ENCODE measurements at regions not wholly inside any gene's neighbourhood (a gene's known extent, or its start where the extent isn't known, plus 50 kb on each side); places are given as distances from the start of the nearest gene placed in this dataset.
"Not testable (repeated sequence)": the region's sequence is repeated elsewhere in the genome, so short reads cannot be mapped to it uniquely, and the experiment has no call there.

GRCh38 chr2:77778917-77779316 is 256.7 kb upstream of the LRRTM4 start:
- H3K79me2 ChIP-seq (ENCODE audit: insufficient read depth, low read length) = no peaks in the 10 kb centered on the region
- H3K9ac ChIP-seq (ENCODE audit: low read depth, low read length, poor library complexity, severe bottlenecking) = no peak overlapping the region
- no peaks in the 10 kb centered on the region for H4K20me1 ChIP-seq (ENCODE audit: insufficient read depth, low read length, poor library complexity, severe bottlenecking)
- H3K9me2 ChIP-seq (replicated peaks; ENCODE audit: low read depth, low read length) = no peaks in the 10 kb centered on the region
- H3K27me3 ChIP-seq (ENCODE audit: insufficient read depth, low read length, poor library complexity, severe bottlenecking) = no peaks in the 10 kb centered on the region
- H3K36me3 ChIP-seq (ENCODE audit: insufficient read depth, low read length) = no peaks in the 10 kb centered on the region
- TF ChIP-seq CTCF (conservative IDR thresholded peaks at IDR 0.05; ENCODE audit: low read length) (no peak), EZH2phosphoT487 (IDR thresholded peaks at IDR 0.05; ENCODE audit: borderline replicate concordance) (no peak)
- no peak overlapping the region for H3K4me2 ChIP-seq (ENCODE audit: low read depth, low read length, poor library complexity, severe bottlenecking)
- no peaks in the 10 kb centered on the region for H3K9me3 ChIP-seq (ENCODE audit: insufficient read depth, low read depth, low read length)
- H3K4me3 ChIP-seq (ENCODE audit: low read length, poor library complexity, severe bottlenecking) = no peak overlapping the region
- H3F3A ChIP-seq (ENCODE audit: low read depth) = no peaks in the 10 kb centered on the region
- no peak overlapping the region for H2AFZ ChIP-seq (ENCODE audit: low read length)
- no peaks in the 10 kb centered on the region for H3K4me1 ChIP-seq (ENCODE audit: insufficient read depth, low read length, poor library complexity, severe bottlenecking)

GRCh38 chr2:77793500-77793899 is 271.3 kb upstream of the LRRTM4 start:
- not testable (repeated sequence) for H2AFZ ChIP-seq (ENCODE audit: low read length); H3K4me3 ChIP-seq (ENCODE audit: low read length, poor library complexity, severe bottlenecking); H3K9ac ChIP-seq (ENCODE audit: low read depth, low read length, poor library complexity, severe bottlenecking); H3K4me2 ChIP-seq (ENCODE audit: low read depth, low read length, poor library complexity, severe bottlenecking); H3K27me3 ChIP-seq (ENCODE audit: insufficient read depth, low read length, poor library complexity, severe bottlenecking); H3K9me2 ChIP-seq (replicated peaks; ENCODE audit: low read depth, low read length); H3F3A ChIP-seq (ENCODE audit: low read depth); H3K36me3 ChIP-seq (ENCODE audit: insufficient read depth, low read length); H4K20me1 ChIP-seq (ENCODE audit: insufficient read depth, low read length, poor library complexity, severe bottlenecking); H3K4me1 ChIP-seq (ENCODE audit: insufficient read depth, low read length, poor library complexity, severe bottlenecking); H3K79me2 ChIP-seq (ENCODE audit: insufficient read depth, low read length); H3K9me3 ChIP-seq (ENCODE audit: insufficient read depth, low read depth, low read length)

DNA sequence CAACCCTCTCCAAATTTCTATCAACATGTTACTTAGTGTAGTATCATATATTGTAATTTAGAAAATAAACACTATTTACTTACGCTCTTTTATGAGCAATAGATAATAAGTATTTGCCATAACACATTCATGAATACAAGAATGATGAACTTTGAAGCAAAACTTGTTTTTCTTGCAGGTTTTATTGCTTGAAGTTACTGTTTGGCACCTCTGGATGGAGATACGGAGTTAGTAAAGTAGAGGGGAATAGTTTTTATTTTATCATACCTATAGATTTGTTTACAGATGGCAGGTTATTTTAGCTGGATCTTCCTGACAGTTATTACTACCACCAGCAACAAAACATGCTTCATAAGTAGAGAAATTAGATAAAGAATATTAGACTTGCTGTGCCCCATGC is 274.2 kb upstream of the LRRTM4 start:
- H3K36me3 ChIP-seq (ENCODE audit: insufficient read depth, low read length) = no peaks in the 10 kb centered on the region
- H3K9ac ChIP-seq (ENCODE audit: low read depth, low read length, poor library complexity, severe bottlenecking) = no peak overlapping the region
- H3K4me2 ChIP-seq (ENCODE audit: low read depth, low read length, poor library complexity, severe bottlenecking) = no peak overlapping the region
- no peak overlapping the region for H3K4me3 ChIP-seq (ENCODE audit: low read length, poor library complexity, severe bottlenecking)
- no peaks in the 10 kb centered on the region for H4K20me1 ChIP-seq (ENCODE audit: insufficient read depth, low read length, poor library complexity, severe bottlenecking)
- H3K9me2 ChIP-seq (replicated peaks; ENCODE audit: low read depth, low read length) = no peaks in the 10 kb centered on the region
- no peak overlapping the region for H2AFZ ChIP-seq (ENCODE audit: low read length)
- H3K4me1 ChIP-seq (ENCODE audit: insufficient read depth, low read length, poor library complexity, severe bottlenecking) = no peaks in the 10 kb centered on the region
- H3K79me2 ChIP-seq (ENCODE audit: insufficient read depth, low read length) = no peaks in the 10 kb centered on the region
- H3K27me3 ChIP-seq (ENCODE audit: insufficient read depth, low read length, poor library complexity, severe bottlenecking) = no peaks in the 10 kb centered on the region
- TF ChIP-seq CTCF (conservative IDR thresholded peaks at IDR 0.05; ENCODE audit: low read length) (no peak), EZH2phosphoT487 (IDR thresholded peaks at IDR 0.05; ENCODE audit: borderline replicate concordance) (no peak)
- H3K9me3 ChIP-seq (ENCODE audit: insufficient read depth, low read depth, low read length) = no peaks in the 10 kb centered on the region
- no peaks in the 10 kb centered on the region for H3F3A ChIP-seq (ENCODE audit: low read depth)

GRCh38 chr2:77797088-77797487 is 274.9 kb upstream of the LRRTM4 start:
- Histone ChIP-seq H3K27me3 (ENCODE audit: insufficient read depth, low read length, poor library complexity, severe bottlenecking) (no peaks in the 10 kb centered on the region), H3K9me3 (ENCODE audit: insufficient read depth, low read depth, low read length) (no peaks in the 10 kb centered on the region), H3K4me3 (ENCODE audit: low read length, poor library complexity, severe bottlenecking) (no peak overlapping the region), H3K9me2 (replicated peaks; ENCODE audit: low read depth, low read length) (no peaks in the 10 kb centered on the region), H3K4me2 (ENCODE audit: low read depth, low read length, poor library complexity, severe bottlenecking) (no peak overlapping the region), H4K20me1 (ENCODE audit: insufficient read depth, low read length, poor library complexity, severe bottlenecking) (no peaks in the 10 kb centered on the region), H3F3A (ENCODE audit: low read depth) (no peaks in the 10 kb centered on the region), H3K9ac (ENCODE audit: low read depth, low read length, poor library complexity, severe bottlenecking) (no peak overlapping the region), H3K79me2 (ENCODE audit: insufficient read depth, low read length) (no peaks in the 10 kb centered on the region), H2AFZ (ENCODE audit: low read length) (no peak overlapping the region), H3K4me1 (ENCODE audit: insufficient read depth, low read length, poor library complexity, severe bottlenecking) (no peaks in the 10 kb centered on the region), H3K36me3 (ENCODE audit: insufficient read depth, low read length) (no peaks in the 10 kb centered on the region)
- TF ChIP-seq CTCF (conservative IDR thresholded peaks at IDR 0.05; ENCODE audit: low read length) (no peak), EZH2phosphoT487 (IDR thresholded peaks at IDR 0.05; ENCODE audit: borderline replicate concordance) (no peak)

All from Loucy (cell line).